ENCODE measurements at regions not wholly inside any gene's neighbourhood (a gene's known extent, or its start where the extent isn't known, plus 50 kb on each side); places are given as distances from the start of the nearest gene placed in this dataset.

DNA sequence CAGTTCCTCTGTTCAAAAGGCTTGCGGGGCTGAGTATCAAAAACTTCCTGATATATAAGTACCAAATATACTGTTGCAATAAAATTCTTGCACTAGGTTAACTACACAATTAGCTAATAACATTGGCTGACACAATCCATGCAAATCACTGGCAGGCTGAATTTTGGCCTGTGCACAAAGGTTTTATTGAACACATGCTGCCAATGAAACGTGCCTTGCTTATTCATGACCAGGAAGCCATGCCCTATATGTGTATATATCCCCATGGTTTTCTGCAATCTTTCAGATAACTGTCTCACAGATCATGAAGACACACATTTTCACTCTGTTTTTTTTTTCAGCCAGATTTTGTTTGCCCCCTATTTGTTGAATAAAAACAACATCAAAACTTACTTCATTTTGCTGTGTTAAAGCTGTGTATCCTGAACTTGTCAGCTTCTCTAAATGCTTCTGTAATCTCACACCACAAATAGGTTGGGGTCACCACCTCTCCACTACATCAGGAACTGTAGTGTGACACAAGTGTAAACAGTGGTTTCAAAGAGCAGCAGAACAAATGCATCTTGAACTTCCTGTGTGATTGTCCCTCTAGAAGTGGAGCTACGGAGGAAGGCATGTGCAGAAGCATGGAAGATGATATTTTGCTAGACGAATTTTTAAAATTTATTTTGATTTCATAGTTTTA, 920.7 kb upstream of the NR2F2 start:
- no peak overlapping the region for H3K4me3 ChIP-seq (ENCODE audit: low read depth, low read length, poor library complexity, severe bottlenecking)
- intact Hi-C loops (cut with micrococcal nuclease; ENCODE audit: unreplicated experiment) = no loop called here
- TF ChIP-seq EZH2 (IDR thresholded peaks at IDR 0.05; ENCODE audit: borderline replicate concordance, low read depth, low read length, poor library complexity, severe bottlenecking) = no peak
- TF ChIP-seq, protein P1, sequence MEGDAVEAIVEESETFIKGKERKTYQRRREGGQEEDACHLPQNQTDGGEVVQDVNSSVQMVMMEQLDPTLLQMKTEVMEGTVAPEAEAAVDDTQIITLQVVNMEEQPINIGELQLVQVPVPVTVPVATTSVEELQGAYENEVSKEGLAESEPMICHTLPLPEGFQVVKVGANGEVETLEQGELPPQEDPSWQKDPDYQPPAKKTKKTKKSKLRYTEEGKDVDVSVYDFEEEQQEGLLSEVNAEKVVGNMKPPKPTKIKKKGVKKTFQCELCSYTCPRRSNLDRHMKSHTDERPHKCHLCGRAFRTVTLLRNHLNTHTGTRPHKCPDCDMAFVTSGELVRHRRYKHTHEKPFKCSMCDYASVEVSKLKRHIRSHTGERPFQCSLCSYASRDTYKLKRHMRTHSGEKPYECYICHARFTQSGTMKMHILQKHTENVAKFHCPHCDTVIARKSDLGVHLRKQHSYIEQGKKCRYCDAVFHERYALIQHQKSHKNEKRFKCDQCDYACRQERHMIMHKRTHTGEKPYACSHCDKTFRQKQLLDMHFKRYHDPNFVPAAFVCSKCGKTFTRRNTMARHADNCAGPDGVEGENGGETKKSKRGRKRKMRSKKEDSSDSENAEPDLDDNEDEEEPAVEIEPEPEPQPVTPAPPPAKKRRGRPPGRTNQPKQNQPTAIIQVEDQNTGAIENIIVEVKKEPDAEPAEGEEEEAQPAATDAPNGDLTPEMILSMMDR (conservative IDR thresholded peaks at IDR 0.05; ENCODE audit: low read depth, low read length) = no peak
- H3K27ac ChIP-seq (ENCODE audit: low read depth, low read length, poor library complexity, severe bottlenecking) = no peak overlapping the region
- BruUV-seq (replicated peaks) = no TSS peak
- no peaks in the 10 kb centered on the region for H3K4me1 ChIP-seq (ENCODE audit: insufficient read depth, low read length, poor library complexity, severe bottlenecking)
- no peaks in the 10 kb centered on the region for H3K36me3 ChIP-seq (ENCODE audit: insufficient read depth, low read length, poor library complexity, severe bottlenecking)
- CTCF ChIA-PET = no interaction called here
- no peaks in the 10 kb centered on the region for H3K27me3 ChIP-seq (replicated peaks; ENCODE audit: insufficient read depth, low read depth, low read length, poor library complexity)
- DNase-seq (ENCODE audit: low spot score) = peak; percentile 22
- no peaks in the 10 kb centered on the region for H3K9me3 ChIP-seq (ENCODE audit: low read depth, low read length, poor library complexity, severe bottlenecking)
- POLR2A ChIA-PET (ENCODE audit: low non-redundant PET) = interaction anchor here (0.7 kb wide), 1 partner anchor 962 kb away, joined by 3 read pairs; no protein-coding TSS in a partner anchor

DNA sequence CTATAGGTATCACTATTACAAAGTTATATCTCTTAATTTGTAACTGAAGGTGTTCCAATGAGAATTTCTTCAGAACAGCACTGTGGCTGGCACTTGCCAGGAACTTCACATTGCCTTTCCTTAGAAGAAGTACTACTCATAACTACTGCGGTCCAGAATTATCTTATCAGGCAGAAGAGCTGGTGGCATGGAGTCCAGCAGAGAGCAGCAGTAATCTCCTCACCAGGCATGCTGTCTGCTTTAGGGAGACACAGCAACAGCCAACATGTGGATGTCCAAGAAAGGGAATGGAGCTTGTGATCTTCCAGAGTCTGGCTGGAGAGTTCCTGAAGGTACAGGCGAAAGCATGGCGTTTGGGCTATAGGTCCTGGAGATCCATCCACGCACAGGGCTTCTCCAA, 919.7 kb upstream of the NR2F2 start:
- CTCF ChIA-PET = no interaction called here

DNA sequence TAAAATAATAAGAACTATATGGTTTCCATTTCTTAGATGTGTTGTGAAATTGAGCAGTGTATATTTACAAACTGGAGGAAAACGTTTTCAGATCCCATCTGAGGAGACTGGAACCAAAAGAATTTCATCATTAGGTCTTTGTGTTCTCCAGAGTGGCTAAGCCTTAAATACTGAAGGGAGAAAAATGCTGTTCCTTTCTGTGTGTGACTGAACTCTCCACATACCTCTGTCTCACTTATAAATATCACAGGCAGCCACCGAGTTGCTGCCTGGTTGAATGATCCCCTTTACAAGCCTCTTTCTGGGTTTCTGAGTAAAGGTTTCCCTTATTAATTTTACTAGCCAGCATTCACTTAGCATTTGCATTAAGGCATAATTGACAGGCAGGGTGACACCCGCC, 913.9 kb upstream of the NR2F2 start:
- DNase-seq (ENCODE audit: low spot score) = no peak
- Histone ChIP-seq H3K9me3 (ENCODE audit: low read depth, low read length, poor library complexity, severe bottlenecking) (no peaks in the 10 kb centered on the region), H3K4me3 (ENCODE audit: low read depth, low read length, poor library complexity, severe bottlenecking) (no peak overlapping the region), H3K27me3 (replicated peaks; ENCODE audit: insufficient read depth, low read depth, low read length, poor library complexity) (no peaks in the 10 kb centered on the region), H3K4me1 (ENCODE audit: insufficient read depth, low read length, poor library complexity, severe bottlenecking) (no peaks in the 10 kb centered on the region), H3K36me3 (ENCODE audit: insufficient read depth, low read length, poor library complexity, severe bottlenecking) (no peaks in the 10 kb centered on the region), H3K27ac (ENCODE audit: low read depth, low read length, poor library complexity, severe bottlenecking) (no peak overlapping the region)
- ChIA-PET CTCF (no interaction called here), POLR2A (ENCODE audit: low non-redundant PET) (no interaction called here)
- no peak for TF ChIP-seq EZH2 (IDR thresholded peaks at IDR 0.05; ENCODE audit: borderline replicate concordance, low read depth, low read length, poor library complexity, severe bottlenecking)
- TF ChIP-seq, protein P1 (conservative IDR thresholded peaks at IDR 0.05; ENCODE audit: low read depth, low read length) = no peak
- BruUV-seq (replicated peaks) = no TSS peak
- intact Hi-C loops (cut with micrococcal nuclease; ENCODE audit: unreplicated experiment) = no loop called here

More for the DNA sequence above, 919.7 kb upstream of the NR2F2 start:
- no peaks in the 10 kb centered on the region for H3K4me1 ChIP-seq (ENCODE audit: insufficient read depth, low read length, poor library complexity, severe bottlenecking)
- intact Hi-C loops (cut with micrococcal nuclease; ENCODE audit: unreplicated experiment) = no loop called here
- no peak overlapping the region for H3K4me3 ChIP-seq (ENCODE audit: low read depth, low read length, poor library complexity, severe bottlenecking)
- DNase-seq (ENCODE audit: low spot score) = no peak
- TF ChIP-seq, protein P1 (conservative IDR thresholded peaks at IDR 0.05; ENCODE audit: low read depth, low read length) = no peak
- no peak for TF ChIP-seq EZH2 (IDR thresholded peaks at IDR 0.05; ENCODE audit: borderline replicate concordance, low read depth, low read length, poor library complexity, severe bottlenecking)
- no peaks in the 10 kb centered on the region for H3K36me3 ChIP-seq (ENCODE audit: insufficient read depth, low read length, poor library complexity, severe bottlenecking)
- POLR2A ChIA-PET (ENCODE audit: low non-redundant PET) = interaction anchor here (0.7 kb wide), 1 partner anchor 961 kb away, joined by 3 read pairs; no protein-coding TSS in a partner anchor
- H3K9me3 ChIP-seq (ENCODE audit: low read depth, low read length, poor library complexity, severe bottlenecking) = no peaks in the 10 kb centered on the region
- no peak overlapping the region for H3K27ac ChIP-seq (ENCODE audit: low read depth, low read length, poor library complexity, severe bottlenecking)
- H3K27me3 ChIP-seq (replicated peaks; ENCODE audit: insufficient read depth, low read depth, low read length, poor library complexity) = no peaks in the 10 kb centered on the region
- no TSS peak for BruUV-seq (replicated peaks)
